Non-pigmented ciliary epithelial cell (primary cell): ENCODE measurements at regions not wholly inside any gene's neighbourhood (a gene's known extent, or its start where the extent isn't known, plus 50 kb on each side); places are given as distances from the start of the nearest gene placed in this dataset.
A peak's percentile ranks its signal among the peaks of the same experiment; 100 is the strongest.
"Not testable (repeated sequence)": the region's sequence is repeated elsewhere in the genome, so short reads cannot be mapped to it uniquely, and the experiment has no call there.

ENCODE experiments used
- DNase-seq: peaks from one replicate; pipeline ENCODE4 v3.0.0-alpha.2; 2010; ENCODE audit warnings: low read depth

- no peak for DNase-seq
Observed at GRCh38 chrX:106363214-106363613, 195.1 kb downstream of the PWWP3B start.

GRCh38 chrX:106378616-106379015 lies 210.5 kb downstream of the PWWP3B start:
- no peak for DNase-seq

- DNase-seq, result no peak
Observed at GRCh38 chrX:106391284-106391911, 220.4 kb upstream of the RADX start.

- DNase-seq, result no peak
Observed at GRCh38 chrX:106392346-106392745, 219.4 kb upstream of the RADX start.

GRCh38 chrX:106397788-106398538 lies 213.8 kb upstream of the RADX start:
- no peak for DNase-seq

- no peak for DNase-seq
Observed at GRCh38 chrX:106401965-106402559, 209.7 kb upstream of the RADX start.

- DNase-seq, result no peak
Observed at GRCh38 chrX:106404512-106404911, 207.3 kb upstream of the RADX start.

GRCh38 chrX:106415276-106415895 lies 196.4 kb upstream of the RADX start:
- no peak for DNase-seq

GRCh38 chrX:106436691-106437090 lies 175.1 kb upstream of the RADX start:
- no peak for DNase-seq

GRCh38 chrX:106437407-106437806 lies 174.4 kb upstream of the RADX start:
- no peak for DNase-seq

GRCh38 chrX:106450405-106450804 lies 161.4 kb upstream of the RADX start:
- no peak for DNase-seq

GRCh38 chrX:106451933-106452332 lies 159.8 kb upstream of the RADX start:
- no peak for DNase-seq

GRCh38 chrX:106454991-106455390 lies 156.8 kb upstream of the RADX start:
- DNase-seq, result no peak

- no peak for DNase-seq
Observed at GRCh38 chrX:106457802-106458201, 154.0 kb upstream of the RADX start.

GRCh38 chrX:106467422-106467821 lies 144.4 kb upstream of the RADX start:
- no peak for DNase-seq

GRCh38 chrX:106467943-106468342 lies 143.8 kb upstream of the RADX start:
- no peak for DNase-seq

- no peak for DNase-seq
Observed at GRCh38 chrX:106468433-106468832, 143.3 kb upstream of the RADX start.

GRCh38 chrX:106479920-106480319 lies 131.9 kb upstream of the RADX start:
- DNase-seq, result no peak

- DNase-seq, result peak; percentile 0
Observed at GRCh38 chrX:106481341-106481740, 130.4 kb upstream of the RADX start.

- DNase-seq, result no peak
Observed at GRCh38 chrX:106484233-106484632, 127.5 kb upstream of the RADX start.

- not testable (repeated sequence) for DNase-seq
Observed at GRCh38 chrX:106493210-106493816, 118.5 kb upstream of the RADX start.

- no peak for DNase-seq
Observed at GRCh38 chrX:106499473-106499872, 112.3 kb upstream of the RADX start.
